Activated CD4-positive, CD25-positive, alpha-beta regulatory T cell (primary cell): ENCODE measurements at regions not wholly inside any gene's neighbourhood (a gene's known extent, or its start where the extent isn't known, plus 50 kb on each side); places are given as distances from the start of the nearest gene placed in this dataset.

ENCODE experiments used
- DNase-seq, 4 experiments: peaks; one replicate each; lab custom pipeline; 2025; lab: John Stamatoyannopoulos, UW

GRCh38 chrX:39829965-39830364 lies 267.8 kb downstream of the BCOR start:
- DNase-seq: no peak

- DNase-seq: no peak
Measured at GRCh38 chrX:39830414-39830813, 267.3 kb downstream of the BCOR start.

DNA sequence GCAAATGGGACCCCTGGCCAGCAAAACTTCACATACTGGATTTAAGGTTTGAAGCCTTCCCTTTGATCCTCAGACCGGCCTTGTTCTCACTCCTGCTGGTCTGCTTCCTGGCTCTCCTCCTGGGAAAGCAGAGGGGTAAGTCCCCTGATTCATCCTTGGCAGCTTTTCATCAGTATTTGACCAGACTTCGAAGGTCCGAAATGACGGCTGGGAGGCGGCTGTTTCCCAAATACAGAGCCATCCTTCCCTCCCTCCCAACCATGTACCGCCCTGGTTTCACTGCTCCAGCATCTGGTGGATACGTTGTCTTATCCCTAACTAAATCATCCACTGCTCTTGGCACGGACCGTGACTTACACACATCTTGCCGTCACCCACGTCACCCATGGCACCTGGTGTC lies 265.5 kb downstream of the BCOR start:
- no peak for DNase-seq

DNA sequence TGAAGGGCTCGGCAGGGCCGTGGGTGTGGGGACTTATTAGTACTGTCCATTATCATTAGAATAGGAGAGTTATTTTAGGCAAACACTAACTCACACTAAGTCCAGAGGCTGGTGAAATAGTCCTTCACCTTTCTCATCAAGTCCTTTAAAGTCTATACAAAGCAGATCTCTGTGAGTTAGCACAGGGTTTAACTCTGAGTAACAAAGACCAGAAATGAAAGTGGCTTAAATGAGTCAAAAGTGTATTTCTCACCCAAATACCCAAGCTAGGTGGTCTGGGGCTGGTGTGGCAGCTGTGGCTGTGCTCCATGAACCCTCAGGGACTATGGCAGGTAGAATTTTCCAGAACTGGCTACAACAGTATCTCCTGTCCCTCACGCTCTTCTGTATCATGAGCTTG lies 263.2 kb downstream of the BCOR start:
- no peak for DNase-seq

DNA sequence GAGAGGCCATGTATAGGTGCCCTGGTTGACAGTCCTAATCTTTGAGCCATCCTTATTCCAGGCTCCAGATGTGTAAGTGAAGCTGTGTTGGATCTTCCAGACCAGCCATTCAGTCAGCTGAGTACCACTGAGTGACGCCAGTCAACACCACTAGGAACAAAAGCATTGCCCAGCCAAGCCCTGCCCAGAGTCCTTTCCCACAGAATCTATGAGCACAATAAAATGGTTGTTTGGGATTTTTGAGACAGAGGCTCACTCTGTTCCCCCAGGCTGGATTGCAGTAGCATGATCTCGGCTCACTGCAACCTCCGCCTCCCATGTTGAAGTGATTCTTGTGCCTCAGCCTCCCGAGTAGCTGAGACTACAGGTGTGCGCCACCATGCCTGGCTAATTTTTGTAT lies 262.5 kb downstream of the BCOR start:
- DNase-seq: no peak

DNA sequence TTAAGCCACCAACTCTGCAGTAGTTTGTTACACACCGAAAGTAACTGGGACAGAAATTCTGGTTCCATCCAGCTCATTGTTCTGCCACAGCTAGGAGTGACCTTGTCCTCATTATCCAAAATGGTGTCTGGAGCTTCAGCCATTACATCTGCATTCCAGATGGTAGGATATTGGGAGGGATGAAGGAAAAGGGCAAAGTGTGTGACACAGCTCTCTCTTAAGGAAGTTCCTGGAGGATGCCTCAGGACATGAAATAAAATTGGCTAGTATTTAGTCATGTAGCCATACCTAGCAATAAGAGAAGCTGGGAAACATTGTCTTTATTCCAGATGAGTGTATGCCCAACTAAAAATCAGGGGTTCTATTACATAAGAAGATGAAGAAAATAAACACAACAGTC lies 262.0 kb downstream of the BCOR start:
- DNase-seq: no peak

GRCh38 chrX:39836802-39837420 lies 260.8 kb downstream of the BCOR start:
- DNase-seq: no peak

GRCh38 chrX:39837688-39838087 lies 260.1 kb downstream of the BCOR start:
- no peak for DNase-seq

- no peak for DNase-seq
Measured at GRCh38 chrX:39839371-39839770, 258.4 kb downstream of the BCOR start.

GRCh38 chrX:39840133-39840532 lies 257.6 kb downstream of the BCOR start:
- DNase-seq: no peak

- DNase-seq: no peak
Measured at GRCh38 chrX:39840581-39841093, 257.1 kb downstream of the BCOR start.

- no peak for DNase-seq
Measured at GRCh38 chrX:39841604-39842003, 256.2 kb downstream of the BCOR start.

DNA sequence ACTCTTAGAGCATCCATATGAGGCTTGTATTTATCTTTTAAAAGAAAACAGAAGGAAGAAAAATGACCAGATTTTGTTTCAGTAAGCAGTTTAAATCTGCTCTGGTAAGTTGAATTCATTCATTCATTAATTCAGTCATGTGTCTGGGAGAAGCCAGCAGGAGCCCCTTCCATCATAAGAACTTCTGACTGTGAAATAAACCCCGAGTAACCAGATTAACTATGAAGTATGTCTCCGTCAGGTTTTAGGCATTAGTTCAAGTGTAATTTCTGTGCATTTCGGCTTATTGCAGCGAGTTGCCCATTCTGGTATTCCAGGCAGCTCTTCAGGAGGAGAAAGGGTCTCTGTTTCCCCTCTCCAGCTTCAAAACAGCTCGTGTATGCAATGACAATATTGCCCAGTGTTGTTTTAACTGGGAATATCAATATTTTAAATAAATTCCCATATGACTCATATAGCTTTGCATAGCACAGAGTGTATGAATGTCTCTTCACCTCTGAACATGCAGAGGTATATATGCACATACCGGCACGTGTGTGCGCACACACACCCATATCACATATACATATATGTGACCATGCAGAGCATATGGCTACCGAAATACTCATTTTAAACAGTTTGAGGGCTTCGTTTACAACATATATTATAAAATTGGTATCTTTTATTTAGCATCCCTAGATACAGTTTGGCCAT lies 255.3 kb downstream of the BCOR start:
- DNase-seq: no peak

DNA sequence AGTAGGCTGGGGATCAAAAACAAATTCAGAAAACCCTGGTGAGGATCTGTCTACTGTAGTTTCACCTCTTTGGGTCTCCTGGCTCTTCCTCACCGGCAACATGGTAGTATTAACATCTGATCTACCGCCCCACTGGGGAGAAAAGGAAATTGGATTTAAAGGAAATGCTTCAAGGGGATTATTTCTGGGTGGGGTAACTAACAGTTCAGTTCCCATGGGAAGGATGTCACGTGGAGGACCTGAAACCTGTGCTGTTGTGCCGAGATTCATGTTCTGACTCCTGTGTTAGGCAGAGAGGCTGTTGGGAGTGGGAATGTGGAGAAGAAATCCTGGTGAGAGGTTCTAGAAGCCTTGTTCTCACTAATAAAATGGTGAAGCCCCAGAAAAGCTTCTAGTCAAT lies 254.4 kb downstream of the BCOR start:
- DNase-seq: no peak

DNA sequence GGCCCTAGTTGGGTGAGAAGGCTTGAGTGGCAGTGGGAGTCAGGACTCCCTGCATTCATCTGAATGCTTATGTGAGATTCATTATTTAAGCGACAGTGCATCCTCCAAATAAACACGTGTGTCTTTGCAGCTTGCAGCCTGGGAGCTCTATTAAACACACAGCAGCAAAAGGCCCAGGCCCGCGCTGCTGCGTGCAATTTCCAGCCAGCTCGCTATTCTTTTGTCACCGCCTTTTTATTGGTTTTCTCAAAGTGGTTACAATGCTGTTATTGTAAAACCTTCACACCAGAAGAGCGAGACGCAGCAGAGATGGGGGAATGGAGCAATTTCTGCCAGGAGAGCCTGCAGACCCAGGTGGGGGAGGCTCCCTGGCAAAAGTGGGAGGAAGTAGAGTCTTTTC lies 252.5 kb downstream of the BCOR start:
- DNase-seq: no peak

- DNase-seq: no peak
Measured at GRCh38 chrX:39846460-39846859, 251.3 kb downstream of the BCOR start.

- DNase-seq: no peak
Measured at GRCh38 chrX:39848243-39848642, 249.5 kb downstream of the BCOR start.

DNA sequence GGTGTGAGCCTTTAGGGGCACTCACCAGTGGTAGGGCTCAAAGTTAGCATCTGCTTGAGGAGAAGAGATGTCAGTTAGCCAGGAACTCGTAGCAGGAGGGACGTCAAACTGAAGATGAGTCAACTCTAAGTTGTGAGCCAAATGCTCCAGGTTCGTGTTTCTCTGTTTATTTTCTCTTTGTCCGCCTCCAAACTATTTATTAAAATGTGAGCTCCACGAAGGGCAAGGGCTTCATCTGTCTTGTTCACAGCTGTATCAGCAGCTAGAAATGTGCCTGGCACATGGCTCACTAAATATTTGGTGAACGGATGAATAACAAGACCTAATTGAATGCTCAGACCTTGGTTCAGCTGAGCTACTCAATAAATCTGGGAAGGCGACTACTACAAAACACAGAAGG lies 248.9 kb downstream of the BCOR start:
- no peak for DNase-seq

- no peak for DNase-seq
Measured at GRCh38 chrX:39850209-39850608, 247.5 kb downstream of the BCOR start.

DNA sequence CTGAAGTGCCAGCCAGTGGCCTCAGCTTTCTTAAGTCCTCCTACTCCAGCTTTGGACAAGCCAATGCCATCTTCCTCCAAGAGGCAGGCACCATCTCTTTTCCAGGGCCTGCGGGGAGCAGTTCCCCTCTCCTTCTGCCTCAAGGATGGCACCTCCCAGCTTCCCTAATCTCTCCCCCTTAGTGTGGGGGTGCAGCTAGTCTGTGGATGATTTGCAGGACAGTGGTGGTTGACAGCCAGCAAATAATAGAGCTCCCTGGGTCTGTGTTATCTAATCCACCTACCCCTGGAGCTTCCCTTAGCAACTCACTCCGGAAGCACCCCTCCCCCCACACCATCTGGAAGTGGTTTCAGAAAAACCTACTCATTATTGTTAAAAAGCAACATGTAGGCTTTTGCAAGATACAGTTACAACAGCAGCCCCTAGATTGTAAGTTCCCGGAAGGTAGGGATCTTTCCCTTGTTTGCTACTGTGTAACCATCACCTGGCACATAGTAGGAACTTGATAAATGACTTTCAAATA lies 247.1 kb downstream of the BCOR start:
- no peak for DNase-seq

DNA sequence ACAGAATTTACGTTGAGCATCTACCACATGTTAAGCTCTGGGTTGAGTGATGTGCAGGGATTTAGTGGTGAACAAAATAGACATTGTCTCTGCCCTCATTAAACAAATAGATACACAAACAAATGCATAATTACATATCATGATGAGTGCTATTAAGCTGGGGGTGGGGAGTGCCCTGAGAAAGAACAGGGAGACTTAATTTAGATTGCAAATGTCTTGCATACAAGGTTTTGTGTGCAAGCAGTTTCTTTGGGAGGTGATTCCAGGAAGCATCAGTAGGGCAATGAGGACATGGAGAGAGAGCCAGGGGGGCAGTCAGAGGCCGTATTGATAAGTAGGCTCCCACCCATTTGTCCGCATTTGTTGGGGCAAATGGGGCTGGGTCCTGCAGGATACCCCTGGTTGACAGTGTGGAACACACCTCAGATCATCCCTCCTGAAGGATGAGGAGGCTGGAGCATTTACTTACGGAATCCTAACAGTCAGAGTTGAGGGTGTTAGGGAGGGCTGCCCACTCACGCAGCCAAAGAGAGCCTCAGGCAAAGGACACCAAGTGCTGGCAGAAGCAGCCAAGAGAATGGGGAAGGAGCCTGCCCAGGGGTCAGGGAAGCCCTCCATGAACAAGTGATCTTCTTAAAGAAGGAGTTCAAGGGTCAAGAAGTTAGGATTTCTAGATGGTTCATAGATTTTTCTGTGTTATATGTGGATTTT lies 245.9 kb downstream of the BCOR start:
- DNase-seq: no peak

GRCh38 chrX:39852491-39852890 lies 245.3 kb downstream of the BCOR start:
- DNase-seq: no peak

DNA sequence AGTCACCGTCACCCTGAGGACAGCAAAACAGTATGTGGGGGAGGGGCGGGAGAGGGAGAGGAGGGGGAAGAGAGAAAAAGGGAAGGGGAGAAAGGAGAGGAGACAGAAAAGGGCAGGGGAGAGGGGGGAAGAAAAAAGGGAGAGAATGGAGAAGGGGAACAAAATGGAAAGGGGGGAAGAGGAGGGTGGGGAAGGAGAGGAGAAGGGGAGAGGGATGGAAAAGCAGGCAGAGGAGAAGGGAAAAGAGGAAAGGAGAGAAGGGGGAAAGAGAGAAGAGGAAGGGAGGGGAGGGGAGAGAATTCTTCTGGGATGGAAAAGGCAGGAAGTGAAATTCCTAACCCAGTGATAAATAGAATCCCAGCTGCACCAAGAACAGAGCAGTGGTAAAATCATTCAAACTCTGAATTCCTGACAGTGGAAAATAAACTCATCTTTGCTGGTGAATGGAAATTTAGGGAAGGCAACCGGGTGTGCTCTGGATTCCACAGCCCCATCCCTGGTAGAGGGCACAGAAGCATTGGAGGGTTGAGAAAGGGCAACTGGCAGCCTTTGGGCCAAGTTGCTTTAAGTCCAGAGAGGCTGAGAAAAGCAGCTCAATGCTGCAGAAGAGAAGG lies 244.2 kb downstream of the BCOR start:
- DNase-seq: no peak
